ENCODE measurements at regions not wholly inside any gene's neighbourhood (a gene's known extent, or its start where the extent isn't known, plus 50 kb on each side); places are given as distances from the start of the nearest gene placed in this dataset.

- no peak for TF ChIP-seq POLR2AphosphoS5 (IDR thresholded peaks at IDR 0.05)
- TF ChIP-seq, protein P1, sequence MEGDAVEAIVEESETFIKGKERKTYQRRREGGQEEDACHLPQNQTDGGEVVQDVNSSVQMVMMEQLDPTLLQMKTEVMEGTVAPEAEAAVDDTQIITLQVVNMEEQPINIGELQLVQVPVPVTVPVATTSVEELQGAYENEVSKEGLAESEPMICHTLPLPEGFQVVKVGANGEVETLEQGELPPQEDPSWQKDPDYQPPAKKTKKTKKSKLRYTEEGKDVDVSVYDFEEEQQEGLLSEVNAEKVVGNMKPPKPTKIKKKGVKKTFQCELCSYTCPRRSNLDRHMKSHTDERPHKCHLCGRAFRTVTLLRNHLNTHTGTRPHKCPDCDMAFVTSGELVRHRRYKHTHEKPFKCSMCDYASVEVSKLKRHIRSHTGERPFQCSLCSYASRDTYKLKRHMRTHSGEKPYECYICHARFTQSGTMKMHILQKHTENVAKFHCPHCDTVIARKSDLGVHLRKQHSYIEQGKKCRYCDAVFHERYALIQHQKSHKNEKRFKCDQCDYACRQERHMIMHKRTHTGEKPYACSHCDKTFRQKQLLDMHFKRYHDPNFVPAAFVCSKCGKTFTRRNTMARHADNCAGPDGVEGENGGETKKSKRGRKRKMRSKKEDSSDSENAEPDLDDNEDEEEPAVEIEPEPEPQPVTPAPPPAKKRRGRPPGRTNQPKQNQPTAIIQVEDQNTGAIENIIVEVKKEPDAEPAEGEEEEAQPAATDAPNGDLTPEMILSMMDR (IDR thresholded peaks at IDR 0.05) = no peak
These were observed 143.6 kb upstream of the SALL4 start for GRCh38 chr20:51945881-51946280.
